ENCODE measurements at regions not wholly inside any gene's neighbourhood (a gene's known extent, or its start where the extent isn't known, plus 50 kb on each side); places are given as distances from the start of the nearest gene placed in this dataset.

- H3K9me3 Mint-ChIP-seq (ENCODE audit: unreplicated experiment): peaks cover 4% of the 10 kb centered on the region
- TF ChIP-seq CTCF (IDR thresholded peaks at IDR 0.05): no peak
- no peak overlapping the region for H3K27ac Mint-ChIP-seq (ENCODE audit: unreplicated experiment)
- no peak overlapping the region for H3K4me3 Mint-ChIP-seq (ENCODE audit: unreplicated experiment)
- no peaks in the 10 kb centered on the region for H3K36me3 Mint-ChIP-seq (ENCODE audit: unreplicated experiment)
- DNase-seq (ENCODE audit: extremely low spot score, unreplicated experiment): no peak
- H3K27me3 Mint-ChIP-seq (ENCODE audit: unreplicated experiment): no peaks in the 10 kb centered on the region
- peaks cover 63% of the 10 kb centered on the region for H3K4me1 Mint-ChIP-seq (ENCODE audit: unreplicated experiment)
Measured at GRCh38 chr3:31161889-31162288, 267.4 kb upstream of the GADL1 start.

GRCh38 chr3:31164381-31164780 lies 269.9 kb upstream of the GADL1 start:
- peaks cover 60% of the 10 kb centered on the region for H3K4me1 Mint-ChIP-seq (ENCODE audit: unreplicated experiment)
- H3K4me3 Mint-ChIP-seq (ENCODE audit: unreplicated experiment): no peak overlapping the region
- H3K27ac Mint-ChIP-seq (ENCODE audit: unreplicated experiment): no peak overlapping the region
- no peaks in the 10 kb centered on the region for H3K36me3 Mint-ChIP-seq (ENCODE audit: unreplicated experiment)
- H3K9me3 Mint-ChIP-seq (ENCODE audit: unreplicated experiment): peaks cover 4% of the 10 kb centered on the region
- DNase-seq (ENCODE audit: extremely low spot score, unreplicated experiment): no peak
- H3K27me3 Mint-ChIP-seq (ENCODE audit: unreplicated experiment): no peaks in the 10 kb centered on the region
- TF ChIP-seq CTCF (IDR thresholded peaks at IDR 0.05): no peak

GRCh38 chr3:31165399-31165860 lies 271.0 kb upstream of the GADL1 start:
- Mint-ChIP-seq H3K4me3 (ENCODE audit: unreplicated experiment) (peak overlapping the region; percentile 6), H3K4me1 (ENCODE audit: unreplicated experiment) (peaks cover 58% of the 10 kb centered on the region), H3K36me3 (ENCODE audit: unreplicated experiment) (no peaks in the 10 kb centered on the region), H3K27me3 (ENCODE audit: unreplicated experiment) (no peaks in the 10 kb centered on the region), H3K9me3 (ENCODE audit: unreplicated experiment) (peaks cover 2% of the 10 kb centered on the region), H3K27ac (ENCODE audit: unreplicated experiment) (peak overlapping the region; percentile 75)
- TF ChIP-seq CTCF (IDR thresholded peaks at IDR 0.05): no peak
- DNase-seq (ENCODE audit: extremely low spot score, unreplicated experiment): no peak

GRCh38 chr3:31166249-31166885 lies 271.9 kb upstream of the GADL1 start:
- Mint-ChIP-seq H3K4me3 (ENCODE audit: unreplicated experiment) (no peak overlapping the region), H3K9me3 (ENCODE audit: unreplicated experiment) (no peaks in the 10 kb centered on the region), H3K27me3 (ENCODE audit: unreplicated experiment) (no peaks in the 10 kb centered on the region), H3K27ac (ENCODE audit: unreplicated experiment) (peak overlapping the region; percentile 75), H3K36me3 (ENCODE audit: unreplicated experiment) (no peaks in the 10 kb centered on the region), H3K4me1 (ENCODE audit: unreplicated experiment) (peaks cover 65% of the 10 kb centered on the region)
- DNase-seq (ENCODE audit: extremely low spot score, unreplicated experiment): no peak
- TF ChIP-seq CTCF (IDR thresholded peaks at IDR 0.05): no peak

- peaks cover 69% of the 10 kb centered on the region for H3K4me1 Mint-ChIP-seq (ENCODE audit: unreplicated experiment)
- no peaks in the 10 kb centered on the region for H3K9me3 Mint-ChIP-seq (ENCODE audit: unreplicated experiment)
- no peaks in the 10 kb centered on the region for H3K27me3 Mint-ChIP-seq (ENCODE audit: unreplicated experiment)
- DNase-seq (ENCODE audit: extremely low spot score, unreplicated experiment): no peak
- TF ChIP-seq CTCF (IDR thresholded peaks at IDR 0.05): no peak
- H3K27ac Mint-ChIP-seq (ENCODE audit: unreplicated experiment): no peak overlapping the region
- H3K4me3 Mint-ChIP-seq (ENCODE audit: unreplicated experiment): no peak overlapping the region
- no peaks in the 10 kb centered on the region for H3K36me3 Mint-ChIP-seq (ENCODE audit: unreplicated experiment)
Measured at GRCh38 chr3:31167666-31168065, 273.2 kb upstream of the GADL1 start.

All from osteocyte (in vitro differentiated cells).